GM18858 (cell line): ENCODE measurements at regions not wholly inside any gene's neighbourhood (a gene's known extent, or its start where the extent isn't known, plus 50 kb on each side); places are given as distances from the start of the nearest gene placed in this dataset.
"Not testable (repeated sequence)": the region's sequence is repeated elsewhere in the genome, so short reads cannot be mapped to it uniquely, and the experiment has no call there.

Source experiments
- ATAC-seq: cut with Tn5 transposase; IDR thresholded peaks from one replicate; pipeline ENCODE4 v1.9.1; 2021; ENCODE audit not compliant: unreplicated experiment

DNA sequence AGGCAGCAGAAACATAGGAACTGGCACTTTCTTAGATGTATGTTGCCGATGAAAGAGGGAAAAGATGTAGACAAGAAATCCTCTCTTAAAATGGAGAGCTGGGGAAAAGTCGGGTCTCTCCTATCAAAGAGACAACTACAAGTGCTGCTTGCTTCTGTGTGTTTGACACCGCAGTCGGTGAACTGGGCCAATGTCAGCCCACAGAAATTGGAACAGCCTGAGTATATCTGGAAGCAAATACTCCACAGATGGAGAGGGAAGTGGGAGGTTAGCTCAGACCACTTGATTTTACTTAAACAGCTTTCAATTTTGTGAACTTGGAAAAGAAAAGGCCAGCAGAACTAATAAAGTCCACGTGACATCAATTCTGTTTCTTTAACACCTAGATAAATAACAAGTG is 230.9 kb upstream of the FAT1 start:
- no peak for ATAC-seq

GRCh38 chr4:186954956-186955355 is 231.3 kb upstream of the FAT1 start:
- ATAC-seq = no peak

DNA sequence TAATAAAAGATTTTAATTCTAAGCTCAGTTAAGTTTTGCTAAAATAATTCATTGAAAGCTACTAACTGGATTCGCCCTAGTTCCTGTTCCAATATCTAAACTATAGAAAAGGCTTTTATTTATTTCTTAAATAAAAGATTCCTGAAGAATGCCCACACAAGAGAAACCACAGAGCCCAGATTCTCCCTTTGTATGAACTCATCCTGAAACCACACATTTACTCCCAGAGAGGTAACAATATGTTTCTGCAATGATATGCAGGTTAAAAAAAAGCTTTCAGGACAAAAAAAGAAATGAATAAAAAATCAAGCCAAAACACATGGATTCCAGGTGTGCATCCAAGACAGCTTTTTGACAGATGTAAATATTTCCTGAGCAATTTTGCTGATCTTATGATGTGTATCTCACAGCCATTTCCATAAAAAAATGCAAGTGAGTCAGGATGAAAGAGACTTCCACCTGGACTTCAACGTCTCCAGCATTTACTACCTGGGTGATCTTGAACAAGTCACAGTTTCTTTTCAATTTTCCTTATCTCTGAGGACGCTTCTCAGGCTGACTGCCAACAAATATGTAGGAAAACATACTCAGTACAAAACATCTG is 234.4 kb upstream of the FAT1 start:
- ATAC-seq = no peak

DNA sequence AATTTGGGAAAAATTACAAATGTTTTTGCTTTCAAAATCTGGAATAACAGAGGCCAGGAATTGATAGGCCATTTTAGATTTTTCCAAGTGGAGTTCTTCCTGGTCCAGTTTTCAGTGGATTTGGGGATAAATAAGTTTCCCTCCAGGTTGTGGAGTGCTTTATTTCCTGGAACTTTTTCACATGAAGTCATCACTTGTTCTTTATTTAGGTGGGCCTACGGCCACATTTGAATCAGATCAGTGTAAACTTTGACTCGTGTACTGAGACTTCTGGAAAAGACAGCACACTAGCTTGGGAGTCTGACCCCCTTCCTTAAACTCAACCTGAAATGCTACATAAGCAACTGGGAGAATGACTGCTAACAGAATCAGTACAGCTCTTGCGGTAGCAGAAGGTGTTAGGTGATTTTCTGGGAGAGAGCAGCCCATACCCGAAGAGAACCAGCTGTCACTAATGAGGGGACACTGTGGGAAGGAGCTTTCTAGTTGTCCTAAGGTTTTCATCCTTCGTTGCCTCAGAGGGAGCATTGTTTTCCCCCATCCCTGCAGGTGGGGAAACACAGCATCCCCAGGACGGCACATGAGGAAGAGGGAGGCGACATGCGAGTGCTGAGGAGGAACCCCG is 235.2 kb upstream of the FAT1 start:
- ATAC-seq = no peak

DNA sequence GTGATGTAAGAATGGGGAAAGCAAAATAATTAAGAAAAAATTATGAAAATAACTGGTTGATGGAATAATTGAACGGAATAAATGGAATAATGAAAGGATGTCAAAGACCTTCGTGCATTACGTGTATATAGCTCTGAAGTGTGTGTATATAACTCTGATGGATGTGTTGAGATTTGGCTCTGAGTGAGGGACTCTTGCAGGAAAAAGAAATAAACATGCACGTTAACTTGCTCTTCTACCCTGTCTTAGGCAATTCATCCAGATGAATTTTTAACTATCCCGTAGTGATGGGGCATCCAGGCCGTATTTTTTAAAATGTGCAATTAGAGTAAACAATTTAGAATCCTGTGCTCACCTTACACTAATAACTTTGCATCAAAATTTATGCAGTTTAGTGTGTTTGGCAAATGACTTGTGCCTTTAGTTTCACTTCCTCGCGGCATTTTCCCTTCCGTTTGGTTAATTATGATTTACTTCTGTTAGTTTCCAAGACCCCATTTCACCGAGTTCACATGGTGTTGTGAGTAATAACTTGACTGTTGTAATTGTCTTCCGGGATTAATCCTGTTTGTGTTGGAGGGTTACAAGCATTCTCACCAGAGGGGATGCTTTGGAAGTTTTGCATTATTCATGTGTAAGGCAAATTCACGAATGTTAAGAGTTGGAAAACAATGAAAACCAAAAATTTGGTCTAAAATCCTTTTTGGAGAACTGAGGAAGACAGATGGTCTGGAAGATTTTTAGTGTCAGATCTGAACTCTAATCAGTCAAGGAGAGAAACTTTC is 256.5 kb upstream of the FAT1 start:
- ATAC-seq = no peak

DNA sequence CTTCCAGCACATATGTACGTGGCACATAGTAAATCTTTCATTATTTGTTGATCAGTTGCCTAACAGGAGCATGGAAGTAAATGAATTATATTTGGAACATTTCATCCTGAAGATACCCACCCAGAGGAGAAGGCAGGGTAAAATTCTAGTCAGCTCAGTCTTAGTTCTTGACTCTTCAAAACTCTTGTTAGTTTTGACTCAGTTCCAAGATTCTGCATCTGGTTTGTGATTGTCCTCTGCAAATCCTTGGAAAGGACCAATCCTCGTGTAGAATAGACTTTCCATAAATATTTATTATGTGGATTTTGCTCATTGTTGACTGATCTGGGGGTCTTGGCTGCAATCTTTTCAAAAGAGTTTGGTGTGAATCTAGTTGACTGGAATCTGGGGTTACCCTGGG is 257.5 kb upstream of the FAT1 start:
- ATAC-seq = no peak

- ATAC-seq = no peak
Measured at GRCh38 chr4:186982160-186982559, 258.5 kb upstream of the FAT1 start.

DNA sequence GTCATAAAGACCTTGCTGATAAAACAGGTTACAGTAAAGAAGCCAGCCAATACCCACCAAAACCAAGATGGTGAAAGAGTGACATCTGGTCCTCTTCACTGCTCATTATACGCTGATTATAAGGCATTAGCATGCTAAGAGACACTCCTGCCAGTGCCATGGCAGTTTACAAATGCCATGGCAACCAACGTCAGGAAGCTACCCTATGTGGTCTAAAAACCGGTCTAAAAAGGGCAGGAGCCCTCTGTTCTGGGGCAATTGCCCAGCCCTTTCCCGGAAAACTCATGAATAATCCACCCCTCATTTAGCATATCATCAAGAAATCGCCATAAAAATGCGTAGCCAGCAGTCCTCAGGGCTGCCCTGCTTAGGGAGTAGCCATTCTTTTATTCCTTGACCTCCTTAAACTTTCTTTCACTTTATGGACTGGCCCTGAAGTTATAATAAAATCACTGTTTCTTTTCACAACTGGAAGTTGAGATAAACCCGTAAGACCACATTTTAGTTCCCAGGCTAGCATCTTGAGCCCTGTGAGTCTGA is 260.5 kb upstream of the FAT1 start:
- ATAC-seq = no peak

GRCh38 chr4:186999686-187000085 is 276.0 kb upstream of the FAT1 start:
- ATAC-seq = no peak

- ATAC-seq = no peak
Measured at GRCh38 chr4:187000281-187000680, 276.6 kb upstream of the FAT1 start.

- ATAC-seq = not testable (repeated sequence)
Measured at GRCh38 chr4:187002133-187002532, 278.5 kb upstream of the FAT1 start.

DNA sequence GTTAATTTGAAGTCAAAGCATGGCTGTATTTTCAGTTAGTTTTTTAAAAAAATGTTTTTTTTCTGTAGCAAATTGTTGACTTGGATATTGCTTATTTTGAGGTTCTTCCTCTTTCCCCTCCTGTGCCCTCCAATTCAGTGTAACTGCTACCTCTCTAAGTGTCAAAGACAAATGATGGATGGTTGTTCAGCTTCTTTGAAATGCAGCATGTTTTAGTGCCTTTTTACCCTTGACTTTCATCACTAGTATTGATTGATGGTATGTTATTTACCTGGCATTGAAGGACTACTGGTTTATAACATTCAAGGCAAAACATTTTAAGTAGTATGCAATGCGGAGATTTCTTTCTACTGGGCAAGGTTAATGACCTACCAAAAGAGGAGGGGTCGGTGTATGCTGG is 281.0 kb upstream of the FAT1 start:
- no peak for ATAC-seq

DNA sequence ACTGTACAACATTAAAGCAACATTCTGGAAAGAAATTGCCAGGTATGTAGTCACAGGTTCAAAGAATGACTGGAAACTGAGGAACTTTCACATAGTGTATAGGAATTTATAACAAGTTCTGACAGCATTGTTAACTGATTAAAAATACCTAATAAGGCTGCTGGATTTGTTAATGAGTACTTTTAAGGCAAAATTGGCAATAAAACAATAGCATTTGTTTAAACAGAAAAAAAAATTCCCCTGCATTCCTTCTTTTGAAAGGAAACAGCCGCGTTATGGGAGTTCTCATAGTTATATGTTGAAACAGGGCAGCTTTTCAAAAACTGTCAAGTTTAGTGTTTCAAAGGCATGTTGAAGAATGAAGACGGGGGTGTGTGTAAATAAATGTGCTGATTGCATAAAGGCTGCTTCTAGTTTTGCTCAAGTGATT is 282.5 kb upstream of the FAT1 start:
- ATAC-seq = no peak

DNA sequence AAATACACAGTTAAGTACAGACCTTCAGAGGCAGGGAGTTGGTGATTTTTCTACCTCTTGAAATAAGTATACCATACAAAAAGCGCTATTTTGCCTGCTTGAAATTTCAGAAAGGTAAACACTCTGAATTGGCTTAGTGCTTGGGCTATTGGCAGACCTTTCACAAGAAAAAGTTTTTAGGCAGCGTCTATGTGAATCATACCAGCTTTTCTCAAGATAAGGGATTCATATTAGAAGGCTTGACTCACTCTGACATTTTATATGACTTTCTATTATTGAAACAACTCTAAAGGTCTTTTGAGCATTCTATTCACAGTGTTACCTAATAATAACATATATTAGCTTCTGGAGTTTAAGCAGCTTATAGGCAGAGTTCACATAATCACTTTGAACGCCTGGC is 286.4 kb upstream of the FAT1 start:
- no peak for ATAC-seq

DNA sequence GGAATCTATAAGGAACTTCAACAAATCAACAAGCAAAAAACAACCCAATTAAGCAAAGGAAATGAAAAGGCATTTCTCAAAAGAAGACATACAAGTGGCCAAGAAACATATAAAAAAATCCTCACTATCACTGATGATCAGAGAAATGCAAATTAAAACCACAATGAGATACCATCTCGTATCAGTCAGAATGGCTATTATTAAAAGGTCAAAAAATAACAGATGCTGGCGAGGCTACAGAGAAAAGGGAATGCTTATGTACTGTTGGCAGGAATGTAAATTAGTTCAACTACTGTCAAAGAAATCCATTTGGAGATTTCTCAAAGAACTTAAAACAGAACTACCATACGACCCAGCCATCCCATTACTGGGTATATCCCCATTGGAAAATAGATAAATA is 292.4 kb upstream of the FAT1 start:
- ATAC-seq = no peak

DNA sequence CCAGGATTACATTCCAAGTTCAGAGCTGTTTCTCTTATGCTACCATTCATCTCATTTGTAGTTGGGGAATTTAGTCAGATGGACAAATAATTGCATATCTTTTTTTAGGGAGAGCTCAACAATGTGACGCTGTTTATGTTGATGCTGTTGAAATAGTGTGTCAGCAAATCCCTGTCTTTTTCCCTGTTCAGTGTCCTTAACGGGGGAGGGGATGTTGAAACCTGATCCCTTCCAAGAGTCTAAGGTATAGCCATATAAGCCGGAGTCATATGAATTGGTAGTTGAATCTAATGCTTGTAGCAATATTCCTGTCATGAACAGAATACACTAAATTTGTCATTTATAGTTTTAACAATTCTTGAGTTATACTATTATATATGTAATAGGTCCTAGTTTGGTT is 293.5 kb upstream of the FAT1 start:
- no peak for ATAC-seq

DNA sequence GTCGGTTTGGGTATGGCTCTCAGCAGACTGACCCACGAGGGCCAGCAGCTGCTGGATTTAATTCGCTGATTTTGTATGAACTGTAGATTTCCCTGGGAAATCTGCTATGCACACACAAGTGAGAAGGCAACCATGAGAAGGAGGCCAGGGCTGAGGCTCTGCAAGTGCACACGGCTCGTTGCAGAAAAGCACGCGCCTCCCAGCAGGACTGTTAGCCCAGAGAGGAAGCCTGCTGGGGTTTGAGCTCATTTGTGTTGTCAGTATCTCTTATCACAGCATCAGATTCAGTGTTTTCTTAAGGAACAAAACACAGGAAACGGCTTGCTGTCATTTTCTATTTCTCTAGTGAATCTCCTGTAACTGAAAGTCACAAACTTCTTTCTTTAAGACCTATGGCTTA is 296.2 kb upstream of the FAT1 start:
- ATAC-seq = no peak

DNA sequence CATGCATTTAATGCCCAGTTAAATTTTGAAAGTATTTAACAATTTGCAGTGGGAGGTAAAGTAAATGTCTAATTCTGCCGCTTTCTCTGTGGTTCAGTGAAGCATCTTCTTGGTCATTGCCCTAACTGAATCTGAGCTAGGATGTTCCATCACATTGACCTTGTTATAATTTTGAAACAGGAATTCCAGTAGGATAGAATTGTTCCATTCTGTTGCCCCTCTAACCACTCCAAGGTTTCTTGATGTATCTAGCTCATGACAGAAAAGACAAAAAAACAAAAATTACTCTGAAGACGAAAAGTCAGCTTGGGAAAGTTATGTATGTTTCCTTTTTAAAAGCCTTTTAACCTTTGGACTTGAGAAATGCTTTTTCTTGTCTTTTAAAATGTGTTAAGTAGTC is 297.0 kb upstream of the FAT1 start:
- no peak for ATAC-seq

DNA sequence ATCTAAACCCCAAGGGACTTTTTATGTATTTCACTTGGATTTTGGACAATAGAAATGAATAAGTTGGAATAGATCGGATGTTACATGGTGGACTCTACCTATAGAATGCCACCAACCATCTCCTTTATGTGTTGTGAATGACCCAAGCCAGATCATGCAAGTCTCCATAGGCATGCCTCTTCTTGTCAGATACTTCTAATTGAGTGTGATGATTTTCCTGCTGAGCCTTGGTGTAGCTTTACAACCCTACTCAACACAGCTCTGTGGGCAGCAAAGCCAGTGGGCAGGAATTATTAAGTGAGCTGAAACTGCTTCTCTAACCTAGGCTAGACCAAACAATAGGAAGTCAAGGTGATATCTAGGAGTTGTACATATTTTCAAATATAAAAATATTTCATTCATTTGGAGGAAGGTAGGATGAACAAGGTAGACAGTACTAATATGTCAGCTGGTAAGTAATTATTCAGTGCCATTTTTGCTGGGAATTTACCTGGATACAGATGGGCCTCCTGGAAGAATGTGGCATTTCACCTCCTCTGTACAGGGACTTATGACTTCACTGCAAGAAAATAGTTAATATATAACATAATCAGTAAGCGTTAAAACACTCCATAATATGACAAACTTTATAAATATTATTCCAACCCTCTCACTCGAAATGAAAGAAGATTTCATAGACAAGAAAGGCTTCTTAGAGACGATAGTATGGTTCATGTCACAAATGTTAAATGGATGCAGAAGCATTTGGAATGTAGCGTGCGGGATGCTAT is 298.0 kb upstream of the FAT1 start:
- ATAC-seq = no peak

- no peak for ATAC-seq
Measured at GRCh38 chr4:187027272-187027671, 303.6 kb upstream of the FAT1 start.

DNA sequence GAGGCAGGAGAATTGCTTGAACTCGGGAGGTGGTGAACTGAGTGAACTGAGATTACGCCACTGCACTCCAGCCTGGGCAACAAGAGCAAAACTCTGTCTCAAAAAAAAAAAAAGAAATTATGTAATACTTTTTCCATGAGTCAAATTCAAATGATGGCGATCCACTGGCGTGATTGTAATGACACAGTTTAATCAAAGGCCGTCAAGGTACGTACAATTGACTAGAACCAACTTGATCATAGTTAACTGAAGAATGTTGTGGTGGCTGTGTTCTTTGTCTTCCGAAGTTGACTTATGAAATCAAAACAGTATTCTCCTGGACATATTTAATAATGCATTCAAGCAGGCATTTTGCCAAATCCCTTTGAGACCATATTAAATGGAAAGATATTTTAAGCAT is 318.6 kb upstream of the FAT1 start:
- no peak for ATAC-seq
